HAP-1 (cell line): ENCODE measurements at regions not wholly inside any gene's neighbourhood (a gene's known extent, or its start where the extent isn't known, plus 50 kb on each side); places are given as distances from the start of the nearest gene placed in this dataset.

ENCODE experiments used
- DNase-seq, 2 experiments: peaks; one replicate each; pipeline ENCODE4 v3.0.0-alpha.2; 2016 to 2020; ENCODE audit warnings: low spot score in 2 of 2
- H3K27me3 ChIP-seq: fragments of 250-450 bp; sonication (Bioruptor Pico); 2 replicates; pipeline ENCODE4 v1.5.1; 2020; ENCODE audit warnings: low read depth, mild to moderate bottlenecking, moderate library complexity
- H3K36me3 ChIP-seq: fragments of 250-450 bp; sonication (Bioruptor Pico); replicated peaks from 2 replicates; pipeline ENCODE4 v1.5.1; 2020; ENCODE audit warnings: mild to moderate bottlenecking
- H3K4me1 ChIP-seq: fragments of 250-450 bp; sonication (Bioruptor Pico); 2 replicates; pipeline ENCODE4 v1.5.1; 2020; ENCODE audit warnings: mild to moderate bottlenecking
- H3K4me3 ChIP-seq: fragments of 250-450 bp; sonication (Bioruptor Pico); 2 replicates; pipeline ENCODE4 v1.5.1; 2020; ENCODE audit warnings: mild to moderate bottlenecking, moderate library complexity
- H3K9me3 ChIP-seq: fragments of 250-450 bp; sonication (Bioruptor Pico); 2 replicates; pipeline ENCODE4 v1.5.1; 2020; ENCODE audit warnings: mild to moderate bottlenecking, moderate library complexity
- in situ Hi-C: fragments of 300-500 bp; cut with MboI; formaldehyde crosslinking; loops from 3 replicates; pipeline ENCODE4 v1.14.3; 2020; ENCODE audit warnings: low sequenced_read_pairs, inconsistent platforms, mixed read lengths

- no peaks in the 10 kb centered on the region for H3K36me3 ChIP-seq
- no peaks in the 10 kb centered on the region for H3K27me3 ChIP-seq
- no peak overlapping the region for H3K4me3 ChIP-seq
- H3K4me1 ChIP-seq: no peaks in the 10 kb centered on the region
- no peaks in the 10 kb centered on the region for H3K9me3 ChIP-seq
- in situ Hi-C loops: no loop called here
- DNase-seq: no peak
Measured at GRCh38 chr10:3273966-3274365, 101.4 kb upstream of the PITRM1 start.

DNA sequence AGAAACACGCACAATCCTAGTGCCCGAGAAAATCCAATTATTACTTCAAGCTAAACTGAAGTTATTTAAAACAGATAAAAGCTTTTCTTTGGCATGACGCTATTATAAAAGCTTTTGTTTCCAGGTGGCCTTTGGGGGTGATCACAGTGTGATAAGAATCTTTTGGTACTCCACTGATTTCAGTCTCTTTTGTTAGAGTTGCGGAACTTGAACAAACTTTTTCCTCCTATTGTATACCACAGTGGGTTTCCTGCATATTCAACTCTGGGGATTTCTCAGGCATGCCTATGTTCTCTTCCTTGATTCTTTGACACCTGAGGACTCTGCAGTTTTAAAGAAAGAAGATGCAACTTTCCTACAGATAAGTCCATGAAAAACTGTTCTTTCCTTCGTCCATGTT lies 99.7 kb upstream of the PITRM1 start:
- Histone ChIP-seq H3K4me1 (no peaks in the 10 kb centered on the region), H3K9me3 (no peaks in the 10 kb centered on the region), H3K27me3 (no peaks in the 10 kb centered on the region), H3K36me3 (no peaks in the 10 kb centered on the region), H3K4me3 (no peak overlapping the region)
- DNase-seq: no peak
- in situ Hi-C loops: no loop called here

- Histone ChIP-seq H3K36me3 (no peaks in the 10 kb centered on the region), H3K4me1 (no peaks in the 10 kb centered on the region), H3K4me3 (no peak overlapping the region), H3K9me3 (no peaks in the 10 kb centered on the region), H3K27me3 (no peaks in the 10 kb centered on the region)
- in situ Hi-C loops: no loop called here
- DNase-seq: no peak
Measured at GRCh38 chr10:3271354-3272115, 99.0 kb upstream of the PITRM1 start.

DNA sequence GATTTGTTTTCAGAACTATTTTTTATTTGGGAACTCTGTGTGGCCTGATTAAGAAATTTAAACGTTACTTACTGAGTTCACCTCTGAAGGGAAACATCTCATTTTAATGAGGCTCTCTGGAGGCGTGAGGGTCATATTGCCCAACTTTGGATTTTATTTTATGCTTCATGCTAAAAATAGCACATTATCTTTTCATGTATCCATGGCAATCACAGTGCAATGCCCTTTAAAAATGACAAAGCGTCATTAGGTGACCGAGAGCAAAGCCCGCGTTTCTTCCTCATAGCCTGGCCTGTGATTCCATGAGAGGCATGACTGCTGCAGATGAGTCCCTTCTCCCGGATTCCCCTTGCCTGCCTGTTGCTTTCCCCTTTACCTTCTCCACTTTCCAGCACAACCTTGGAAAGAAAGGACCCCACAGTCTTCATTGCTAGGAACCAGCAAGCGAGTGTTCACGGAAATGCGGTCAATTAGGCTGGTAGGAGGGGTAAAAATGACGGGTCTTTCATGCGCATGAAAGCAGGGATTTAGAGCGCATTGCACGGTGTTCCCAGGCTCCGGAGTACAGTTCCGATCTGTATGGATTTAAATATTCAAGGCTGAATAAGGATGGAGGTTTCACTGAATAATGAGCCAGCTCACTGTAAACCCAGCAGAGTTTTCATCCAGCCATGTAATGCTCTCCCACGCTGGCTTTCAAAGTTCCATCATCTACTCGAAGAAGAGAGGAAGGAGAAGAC lies 98.2 kb upstream of the PITRM1 start:
- Histone ChIP-seq H3K4me1 (no peaks in the 10 kb centered on the region), H3K27me3 (no peaks in the 10 kb centered on the region), H3K4me3 (no peak overlapping the region), H3K9me3 (no peaks in the 10 kb centered on the region), H3K36me3 (no peaks in the 10 kb centered on the region)
- no peak for DNase-seq
- in situ Hi-C loops: no loop called here

DNA sequence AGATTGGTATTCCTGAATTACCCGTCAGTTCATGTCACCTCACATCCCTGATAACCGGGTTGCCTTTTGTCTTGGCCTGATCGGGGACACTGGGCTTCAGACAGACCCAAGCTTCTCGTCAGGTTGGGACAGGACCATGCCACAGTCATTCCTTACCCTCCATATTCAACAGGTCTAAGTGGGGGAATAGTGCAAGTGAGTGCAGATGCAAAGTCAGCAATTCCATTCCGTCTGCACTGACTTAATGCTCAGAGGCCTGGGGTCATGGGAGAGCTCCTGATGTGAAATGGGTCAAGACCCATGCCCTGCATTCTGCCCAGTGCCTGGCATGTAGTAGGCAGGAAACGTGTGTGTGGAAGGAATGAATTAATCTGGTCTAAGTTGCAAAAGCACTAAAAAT lies 95.4 kb upstream of the PITRM1 start:
- H3K36me3 ChIP-seq: no peaks in the 10 kb centered on the region
- no peak overlapping the region for H3K4me3 ChIP-seq
- H3K27me3 ChIP-seq: no peaks in the 10 kb centered on the region
- no peak for DNase-seq
- in situ Hi-C loops: no loop called here
- H3K9me3 ChIP-seq: no peaks in the 10 kb centered on the region
- H3K4me1 ChIP-seq: no peaks in the 10 kb centered on the region

DNA sequence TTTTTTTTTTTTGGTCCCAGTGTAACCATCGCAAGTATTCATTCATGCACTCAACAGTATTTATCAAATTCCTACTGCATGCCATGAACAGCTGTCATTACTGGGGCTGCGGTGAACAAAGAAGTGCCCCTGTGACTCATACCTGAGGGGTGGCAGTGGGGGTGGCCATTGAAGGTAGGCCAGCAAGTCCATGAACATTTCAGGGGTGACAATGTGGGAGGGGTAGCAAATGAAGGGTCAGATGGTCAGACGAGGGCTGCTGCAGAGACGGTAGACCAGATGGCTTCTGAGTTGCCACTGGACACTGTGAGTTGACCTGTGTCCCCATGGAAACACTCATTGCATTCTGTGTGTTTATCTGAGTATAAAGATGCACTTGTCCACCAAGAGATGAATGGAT lies 92.5 kb upstream of the PITRM1 start:
- Histone ChIP-seq H3K27me3 (no peaks in the 10 kb centered on the region), H3K4me3 (no peak overlapping the region), H3K4me1 (no peaks in the 10 kb centered on the region), H3K9me3 (no peaks in the 10 kb centered on the region), H3K36me3 (no peaks in the 10 kb centered on the region)
- in situ Hi-C loops: no loop called here
- DNase-seq: no peak

DNA sequence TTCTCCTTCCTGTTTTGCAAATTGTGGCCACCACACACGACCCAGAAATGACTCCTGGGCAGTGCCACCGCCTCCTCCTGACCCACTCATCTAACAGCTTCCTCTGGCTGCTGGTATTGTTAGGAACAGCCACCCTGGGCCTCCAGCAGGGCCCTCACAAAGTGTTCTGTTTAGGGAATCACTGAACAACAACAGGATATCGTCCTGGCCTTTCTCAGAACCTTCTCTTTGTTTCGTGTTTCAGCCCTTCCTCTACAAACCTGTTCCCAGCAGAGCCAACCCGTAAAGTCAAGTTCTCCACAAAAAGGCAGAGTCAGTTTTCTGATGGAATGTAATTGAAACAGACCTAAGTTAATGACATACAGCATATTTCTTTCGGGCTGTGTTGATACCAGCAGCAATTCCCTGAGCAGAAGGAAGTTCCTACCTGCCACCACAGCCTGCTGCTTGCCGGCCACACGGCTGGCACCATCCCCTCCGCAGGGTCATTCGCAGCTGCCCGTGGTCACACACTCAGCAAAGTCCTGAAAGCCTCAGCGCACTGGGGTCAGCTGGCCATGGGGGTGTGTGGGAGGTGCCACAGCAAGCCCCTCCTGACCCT lies 91.7 kb upstream of the PITRM1 start:
- H3K36me3 ChIP-seq: no peaks in the 10 kb centered on the region
- in situ Hi-C loops: no loop called here
- no peak overlapping the region for H3K4me3 ChIP-seq
- H3K27me3 ChIP-seq: no peaks in the 10 kb centered on the region
- DNase-seq: no peak
- no peaks in the 10 kb centered on the region for H3K9me3 ChIP-seq
- no peaks in the 10 kb centered on the region for H3K4me1 ChIP-seq

- no peaks in the 10 kb centered on the region for H3K9me3 ChIP-seq
- H3K4me1 ChIP-seq: no peaks in the 10 kb centered on the region
- DNase-seq: no peak
- H3K27me3 ChIP-seq: no peaks in the 10 kb centered on the region
- no peak overlapping the region for H3K4me3 ChIP-seq
- in situ Hi-C loops: no loop called here
- no peaks in the 10 kb centered on the region for H3K36me3 ChIP-seq
Measured at GRCh38 chr10:3263747-3264146, 91.2 kb upstream of the PITRM1 start.

- H3K4me1 ChIP-seq: no peaks in the 10 kb centered on the region
- H3K36me3 ChIP-seq: no peaks in the 10 kb centered on the region
- DNase-seq: no peak
- no peaks in the 10 kb centered on the region for H3K9me3 ChIP-seq
- in situ Hi-C loops: no loop called here
- no peaks in the 10 kb centered on the region for H3K27me3 ChIP-seq
- H3K4me3 ChIP-seq: no peak overlapping the region
Measured at GRCh38 chr10:3263082-3263481, 90.5 kb upstream of the PITRM1 start.

DNA sequence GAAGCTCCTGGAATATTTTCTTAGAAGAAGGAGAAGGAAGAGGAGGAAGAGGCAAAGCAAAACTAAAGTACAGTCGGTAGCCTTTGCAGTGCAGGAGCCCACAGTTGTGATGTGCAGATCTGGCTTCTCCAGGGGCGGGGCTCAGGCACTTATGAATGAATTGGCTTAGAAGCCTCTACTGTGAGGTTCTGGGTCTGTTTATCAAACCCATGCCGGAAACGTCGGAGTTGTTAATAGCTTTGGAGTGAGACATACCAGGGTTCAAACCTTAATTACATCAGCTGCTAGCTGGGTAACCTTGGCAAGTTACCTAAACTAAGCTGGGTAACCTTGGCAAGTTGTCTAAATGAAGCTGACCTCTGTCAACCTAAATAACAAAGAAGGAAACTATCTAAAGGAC lies 89.3 kb upstream of the PITRM1 start:
- Histone ChIP-seq H3K4me3 (no peak overlapping the region), H3K27me3 (no peaks in the 10 kb centered on the region; the same call in 1 of the 2 replicates)
- in situ Hi-C loops: no loop called here

GRCh38 chr10:3260066-3260834 lies 87.7 kb upstream of the PITRM1 start:
- H3K9me3 ChIP-seq: no peaks in the 10 kb centered on the region
- in situ Hi-C loops: no loop called here
- H3K4me3 ChIP-seq: no peak overlapping the region
- H3K27me3 ChIP-seq: no peaks in the 10 kb centered on the region; the same call in 1 of the 2 replicates
- no peak for DNase-seq
- no peaks in the 10 kb centered on the region for H3K36me3 ChIP-seq
- H3K4me1 ChIP-seq: no peaks in the 10 kb centered on the region

More for the DNA sequence above, 89.3 kb upstream of the PITRM1 start:
- DNase-seq: no peak
- no peaks in the 10 kb centered on the region for H3K36me3 ChIP-seq
- no peaks in the 10 kb centered on the region for H3K4me1 ChIP-seq
- no peaks in the 10 kb centered on the region for H3K9me3 ChIP-seq

DNA sequence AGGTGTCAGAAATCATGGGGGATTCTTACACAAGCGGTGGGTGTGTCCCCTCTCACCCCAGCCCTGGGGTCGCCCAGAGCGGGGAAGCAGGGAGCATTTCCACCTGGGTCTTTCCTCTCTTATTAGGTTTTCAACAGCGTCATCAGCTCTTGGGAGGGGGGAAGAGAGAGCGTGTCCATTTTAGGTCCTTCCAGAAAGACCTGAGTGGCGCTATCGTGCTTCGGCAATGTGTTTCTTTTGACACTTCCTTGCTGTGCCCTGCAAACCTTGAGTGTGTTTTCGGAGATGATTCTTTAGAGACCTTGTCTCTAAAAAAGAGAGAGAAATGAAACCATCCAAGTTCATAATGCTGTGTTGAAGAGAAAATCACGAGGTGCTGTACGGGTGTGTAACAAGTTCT lies 86.9 kb upstream of the PITRM1 start:
- in situ Hi-C loops: no loop called here
- DNase-seq: no peak

GRCh38 chr10:3258394-3258793 lies 85.8 kb upstream of the PITRM1 start:
- Histone ChIP-seq H3K27me3 (no peaks in the 10 kb centered on the region; the same call in 1 of the 2 replicates), H3K4me1 (no peaks in the 10 kb centered on the region), H3K36me3 (no peaks in the 10 kb centered on the region), H3K9me3 (no peaks in the 10 kb centered on the region), H3K4me3 (no peak overlapping the region)
- no peak for DNase-seq
- in situ Hi-C loops: no loop called here

More for the DNA sequence above, 86.9 kb upstream of the PITRM1 start:
- Histone ChIP-seq H3K27me3 (no peaks in the 10 kb centered on the region; the same call in 1 of the 2 replicates), H3K4me1 (no peaks in the 10 kb centered on the region), H3K36me3 (no peaks in the 10 kb centered on the region), H3K4me3 (no peak overlapping the region), H3K9me3 (no peaks in the 10 kb centered on the region)
